Thoracic aorta (tissue), 2 donors: ENCODE measurements at regions not wholly inside any gene's neighbourhood (a gene's known extent, or its start where the extent isn't known, plus 50 kb on each side); places are given as distances from the start of the nearest gene placed in this dataset.

Experiments
- ATAC-seq: fragments of 150-250 bp; one replicate; pipeline ENCODE4 v1.8.0; 2017; ENCODE audit warnings: low read depth; ENCODE audit not compliant: insufficient number of reproducible peaks, low FRiP score
- DNase-seq: peaks from one replicate; pipeline ENCODE4 v3.0.0-alpha.2; 2020; ENCODE audit warnings: low spot score
- H3K27ac ChIP-seq, 2 donors: fragments of 200-600 bp; sonication (generic); 1 replicate in 1 of 2; 2 replicates in 1 of 2; pipeline ENCODE4 v1.5.1; 2016; ENCODE audit warnings: mild to moderate bottlenecking in 2 of 2, moderate library complexity in 2 of 2
- H3K27me3 ChIP-seq: fragments of 200-600 bp; sonication (generic); replicated peaks from 2 replicates; pipeline ENCODE4 v1.6.0; 2016; ENCODE audit warnings: mild to moderate bottlenecking; ENCODE audit not compliant: insufficient read depth
- H3K36me3 ChIP-seq: fragments of 200-600 bp; sonication (generic); one replicate; pipeline ENCODE4 v1.5.1; 2016
- H3K4me1 ChIP-seq, 2 donors: fragments of 200-600 bp; sonication (generic); 1 replicate in 1 of 2; 2 replicates in 1 of 2; pipeline versions ENCODE4 v1.5.1 to v1.6.0; 2016; ENCODE audit warnings: low read depth in 2 of 2, mild to moderate bottlenecking in 1 of 2; ENCODE audit not compliant: control insufficient read depth in 1 of 2
- H3K4me3 ChIP-seq: fragments of 200-600 bp; sonication (generic); 2 replicates; pipeline ENCODE4 v1.5.1; 2016; ENCODE audit warnings: mild to moderate bottlenecking
- H3K9me3 ChIP-seq: fragments of 200-600 bp; sonication (generic); 2 replicates; pipeline ENCODE4 v1.5.1; 2016
- TF ChIP-seq, protein P1 (sequence below): fragments of 200-600 bp; sonication (generic); IDR thresholded peaks from one replicate; pipeline ENCODE4 v1.5.1; 2019; ENCODE audit warnings: antibody characterized with exemption

DNA sequence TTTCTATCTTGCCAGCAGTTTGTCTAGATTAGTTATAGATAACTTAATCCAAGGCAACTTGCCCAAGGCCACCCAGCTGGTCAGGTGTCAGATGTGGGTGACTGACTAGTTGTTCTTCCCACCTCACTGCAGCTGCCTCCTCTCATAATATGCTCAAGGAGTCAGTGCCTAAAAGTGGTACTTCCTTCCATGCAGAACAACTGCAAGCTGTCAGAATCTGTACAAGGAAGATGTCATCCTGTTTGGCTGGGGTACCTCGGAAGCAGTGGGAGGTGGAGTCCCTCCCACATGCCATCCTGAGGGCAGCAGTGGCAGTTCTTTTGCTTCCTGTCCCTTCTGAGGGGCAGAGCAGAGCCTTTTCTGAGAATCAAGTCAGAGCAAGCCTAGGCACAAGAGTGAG is 193.2 kb upstream of the RFC3 start:
- Histone ChIP-seq H3K4me3 (no peak overlapping the region), H3K27me3 (no peaks in the 10 kb centered on the region), H3K9me3 (no peaks in the 10 kb centered on the region), H3K4me1 (no peaks in the 10 kb centered on the region), H3K36me3 (no peaks in the 10 kb centered on the region), H3K27ac (no peak overlapping the region)
- DNase-seq (no peak), ATAC-seq (no peak)
- TF ChIP-seq, protein P1, sequence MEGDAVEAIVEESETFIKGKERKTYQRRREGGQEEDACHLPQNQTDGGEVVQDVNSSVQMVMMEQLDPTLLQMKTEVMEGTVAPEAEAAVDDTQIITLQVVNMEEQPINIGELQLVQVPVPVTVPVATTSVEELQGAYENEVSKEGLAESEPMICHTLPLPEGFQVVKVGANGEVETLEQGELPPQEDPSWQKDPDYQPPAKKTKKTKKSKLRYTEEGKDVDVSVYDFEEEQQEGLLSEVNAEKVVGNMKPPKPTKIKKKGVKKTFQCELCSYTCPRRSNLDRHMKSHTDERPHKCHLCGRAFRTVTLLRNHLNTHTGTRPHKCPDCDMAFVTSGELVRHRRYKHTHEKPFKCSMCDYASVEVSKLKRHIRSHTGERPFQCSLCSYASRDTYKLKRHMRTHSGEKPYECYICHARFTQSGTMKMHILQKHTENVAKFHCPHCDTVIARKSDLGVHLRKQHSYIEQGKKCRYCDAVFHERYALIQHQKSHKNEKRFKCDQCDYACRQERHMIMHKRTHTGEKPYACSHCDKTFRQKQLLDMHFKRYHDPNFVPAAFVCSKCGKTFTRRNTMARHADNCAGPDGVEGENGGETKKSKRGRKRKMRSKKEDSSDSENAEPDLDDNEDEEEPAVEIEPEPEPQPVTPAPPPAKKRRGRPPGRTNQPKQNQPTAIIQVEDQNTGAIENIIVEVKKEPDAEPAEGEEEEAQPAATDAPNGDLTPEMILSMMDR = no peak

- H3K27ac ChIP-seq = no peak overlapping the region
Observed at GRCh38 chr13:33626407-33626806, 191.5 kb upstream of the RFC3 start.

GRCh38 chr13:33628662-33629061 is 189.3 kb upstream of the RFC3 start:
- no peaks in the 10 kb centered on the region for H3K9me3 ChIP-seq
- no peaks in the 10 kb centered on the region for H3K36me3 ChIP-seq
- no peaks in the 10 kb centered on the region for H3K27me3 ChIP-seq
- TF ChIP-seq, protein P1 = no peak
- ATAC-seq (no peak), DNase-seq (no peak)
- no peaks in the 10 kb centered on the region for H3K4me1 ChIP-seq
- H3K27ac ChIP-seq = no peak overlapping the region
- H3K4me3 ChIP-seq = no peak overlapping the region

More at GRCh38 chr13:33626407-33626806, 191.5 kb upstream of the RFC3 start:
- no peaks in the 10 kb centered on the region for H3K4me1 ChIP-seq
- DNase-seq (no peak), ATAC-seq (no peak)
- no peak overlapping the region for H3K4me3 ChIP-seq
- H3K9me3 ChIP-seq = no peaks in the 10 kb centered on the region
- no peaks in the 10 kb centered on the region for H3K27me3 ChIP-seq
- TF ChIP-seq, protein P1 = no peak
- no peaks in the 10 kb centered on the region for H3K36me3 ChIP-seq

DNA sequence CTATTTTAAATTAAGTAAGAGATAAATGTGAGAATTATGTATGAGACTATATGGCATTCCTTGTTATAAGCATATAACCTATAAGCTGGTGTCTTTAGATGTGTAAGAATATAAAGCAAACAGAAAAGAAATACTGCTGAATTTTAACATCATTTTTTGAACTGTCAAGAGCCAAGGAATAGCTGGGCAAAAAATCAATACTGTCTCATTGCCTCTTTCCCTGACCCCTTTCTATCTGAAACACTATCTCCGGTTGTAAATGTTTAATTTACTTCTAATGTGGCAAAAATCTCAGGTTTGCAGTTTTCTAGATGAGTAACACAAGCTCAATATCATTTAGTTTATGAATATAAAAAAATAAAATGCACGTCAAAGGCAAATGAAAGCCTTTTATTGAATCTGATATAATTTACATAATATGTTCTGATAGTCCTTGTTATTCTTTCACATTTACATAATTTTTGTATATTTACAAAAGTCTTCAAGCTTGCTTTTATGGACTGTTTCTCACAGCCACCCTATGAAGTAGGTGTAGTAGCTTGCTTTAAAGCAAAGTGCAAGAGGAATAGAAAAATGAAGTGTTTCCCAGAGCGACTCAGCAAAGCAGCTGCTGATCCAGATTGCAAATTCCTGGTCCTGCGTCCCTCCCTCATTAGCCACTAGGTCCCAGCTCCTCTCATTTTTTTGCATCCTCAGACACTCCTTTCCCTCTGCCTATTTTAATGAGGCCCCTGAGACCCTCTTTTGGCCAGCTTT is 188.2 kb upstream of the RFC3 start:
- DNase-seq = no peak
- Histone ChIP-seq H3K4me1 (peaks cover 0 to 2% of the 10 kb centered on the region in 2 donors), H3K27me3 (no peaks in the 10 kb centered on the region), H3K9me3 (no peaks in the 10 kb centered on the region), H3K27ac (no peak overlapping the region), H3K4me3 (no peak overlapping the region), H3K36me3 (no peaks in the 10 kb centered on the region)
- no peak for ATAC-seq
- TF ChIP-seq, protein P1 = no peak

DNA sequence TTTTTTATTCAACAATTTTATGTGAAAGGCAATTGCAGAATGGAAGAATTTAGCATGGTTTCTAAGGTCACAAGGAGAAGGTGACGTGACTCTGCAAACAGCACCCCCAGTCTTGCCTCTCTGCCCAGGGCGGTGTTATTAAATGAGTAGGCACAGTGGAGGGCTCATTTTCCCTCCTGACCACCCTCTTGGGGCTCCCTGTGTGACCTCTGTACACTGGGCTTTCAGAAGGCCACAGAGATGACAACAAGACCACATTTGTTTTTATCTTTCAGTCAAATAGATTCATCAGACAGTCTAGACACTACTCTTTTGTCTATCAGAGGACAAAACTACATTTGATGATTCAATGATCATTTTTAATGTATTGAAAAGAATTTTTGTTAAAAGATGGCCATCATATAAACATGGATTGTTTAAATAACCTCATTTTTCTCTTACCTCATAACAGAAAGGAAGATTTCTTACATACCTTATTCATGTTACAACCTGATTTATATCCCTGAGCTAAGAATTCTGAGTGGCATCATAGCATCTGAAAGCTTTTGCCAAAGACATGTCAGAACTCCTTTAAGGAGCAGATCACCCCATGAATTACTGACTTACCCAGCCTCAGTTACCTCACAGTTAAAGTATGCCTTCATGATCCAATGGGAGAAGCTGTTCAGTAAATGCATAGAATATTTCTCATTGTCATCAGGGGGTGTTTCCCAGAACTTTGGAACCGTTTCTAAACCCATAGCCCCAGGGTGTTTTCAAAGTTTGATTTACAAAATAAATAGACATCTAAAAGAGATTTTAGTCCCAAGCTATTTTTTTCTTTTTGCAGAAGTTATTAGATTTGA is 184.0 kb upstream of the RFC3 start:
- Histone ChIP-seq H3K36me3 (no peaks in the 10 kb centered on the region), H3K4me1 (peaks cover 0 to 4% of the 10 kb centered on the region in 2 donors), H3K27ac (no peak overlapping the region), H3K9me3 (no peaks in the 10 kb centered on the region), H3K27me3 (no peaks in the 10 kb centered on the region), H3K4me3 (no peak overlapping the region)
- DNase-seq = no peak
- TF ChIP-seq, protein P1 = no peak
- no peak for ATAC-seq
